Muscle of arm (tissue), 1 donor: ENCODE measurements at regions not wholly inside any gene's neighbourhood (a gene's known extent, or its start where the extent isn't known, plus 50 kb on each side); places are given as distances from the start of the nearest gene placed in this dataset.
"Not testable (repeated sequence)": the region's sequence is repeated elsewhere in the genome, so short reads cannot be mapped to it uniquely, and the experiment has no call there.

Experiments
- DNase-seq: peaks from one replicate; pipeline ENCODE4 v3.0.0-alpha.2; 2013

- DNase-seq, result no peak
Observed at GRCh38 chr13:99702687-99703319, 201.5 kb downstream of the TM9SF2 start.

DNA sequence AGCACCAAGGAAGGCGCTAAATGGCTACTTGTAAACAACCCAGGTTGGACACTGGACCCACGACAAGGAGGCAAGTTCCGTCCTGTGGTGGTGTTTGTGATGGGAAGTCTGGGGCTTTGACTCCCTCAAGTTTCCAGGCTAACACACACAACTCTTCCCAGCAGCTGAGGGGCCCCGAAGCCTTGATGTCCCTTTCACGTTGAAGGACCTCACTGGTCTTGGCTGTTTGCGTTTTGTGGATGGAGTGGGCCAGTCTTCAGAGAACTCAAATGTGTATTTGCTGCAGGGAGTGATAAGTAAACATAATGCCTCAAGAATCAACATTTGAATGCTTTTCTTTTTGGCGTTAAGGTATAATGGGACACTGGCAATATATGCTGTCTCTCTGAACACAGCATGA is 199.2 kb downstream of the TM9SF2 start:
- no peak for DNase-seq

GRCh38 chr13:99698816-99699099 is 197.5 kb downstream of the TM9SF2 start:
- DNase-seq, result no peak

- no peak for DNase-seq
Observed at GRCh38 chr13:99698010-99698815, 196.9 kb downstream of the TM9SF2 start.

- DNase-seq, result no peak
Observed at GRCh38 chr13:99695857-99696256, 194.6 kb downstream of the TM9SF2 start.

DNA sequence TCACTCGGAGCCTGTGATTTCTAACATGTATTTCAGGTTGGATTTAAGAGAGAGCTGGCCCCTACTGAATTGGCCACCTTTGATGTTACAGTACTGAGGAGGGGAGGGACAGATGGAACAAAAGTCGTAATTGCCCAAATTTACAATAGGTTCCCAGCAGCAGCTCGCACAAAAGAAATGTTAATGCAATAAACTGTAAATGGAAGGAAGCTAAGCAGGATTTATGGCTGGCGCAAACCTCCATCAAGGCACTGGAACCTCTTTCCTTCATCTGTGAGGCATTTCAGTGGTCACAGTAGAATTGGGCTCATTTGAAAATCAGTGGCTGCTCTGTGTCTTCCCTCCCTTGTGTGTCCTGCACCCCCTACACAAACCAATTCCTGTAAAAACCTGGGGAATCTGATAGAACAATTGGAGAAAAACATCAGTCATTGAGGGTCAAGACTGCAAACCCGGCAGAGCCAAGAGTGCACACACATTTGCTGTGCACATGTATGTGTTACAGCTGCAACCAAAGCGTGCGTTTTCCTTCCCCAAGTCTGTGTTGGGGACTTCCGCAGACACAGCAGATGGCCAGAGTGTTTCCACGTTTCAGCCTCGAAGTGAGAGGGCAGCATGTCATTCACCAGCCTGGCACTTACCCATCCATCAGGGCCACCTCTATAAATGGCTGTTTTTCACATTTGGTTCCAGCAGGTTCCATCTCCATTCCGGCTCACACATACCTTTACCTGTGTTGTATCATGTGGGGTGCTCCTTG is 192.8 kb downstream of the TM9SF2 start:
- no peak for DNase-seq

DNA sequence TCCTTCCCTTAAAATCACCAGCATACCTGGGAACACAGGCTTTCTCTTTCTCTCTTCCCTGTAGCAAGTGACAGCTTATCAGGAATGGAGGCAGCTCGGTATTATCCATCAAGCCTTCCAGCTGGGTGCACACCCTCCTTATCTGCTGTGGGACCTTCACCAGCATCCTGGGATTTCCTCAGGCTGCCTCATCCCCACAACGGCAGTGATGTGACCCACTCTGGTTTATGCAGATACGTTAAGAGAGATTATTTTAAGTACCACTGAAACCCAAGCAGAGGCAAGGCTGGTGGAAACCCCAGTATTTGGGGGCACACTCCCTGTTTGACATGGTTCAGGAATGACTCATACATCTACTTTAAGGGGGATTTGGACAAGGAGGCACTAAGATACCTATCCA is 192.1 kb downstream of the TM9SF2 start:
- DNase-seq, result no peak

DNA sequence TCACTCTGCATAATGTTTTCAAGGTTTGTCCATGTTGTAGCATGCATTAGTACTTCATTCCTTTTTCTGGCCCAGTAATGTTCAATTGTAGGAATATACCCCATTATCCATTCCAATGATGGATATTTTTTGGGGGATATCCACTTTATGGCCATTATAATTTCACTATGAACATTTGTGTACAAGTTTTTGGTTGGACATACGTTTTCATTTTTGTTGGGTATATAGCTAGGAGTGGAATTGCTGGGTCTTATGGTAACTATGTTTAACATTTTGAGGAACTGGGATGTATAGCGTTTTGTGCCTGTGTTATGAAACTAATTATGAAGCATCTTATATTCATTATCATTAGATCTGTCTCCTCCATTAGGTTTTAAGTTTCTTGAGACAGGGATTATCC is 191.6 kb downstream of the TM9SF2 start:
- no peak for DNase-seq

DNA sequence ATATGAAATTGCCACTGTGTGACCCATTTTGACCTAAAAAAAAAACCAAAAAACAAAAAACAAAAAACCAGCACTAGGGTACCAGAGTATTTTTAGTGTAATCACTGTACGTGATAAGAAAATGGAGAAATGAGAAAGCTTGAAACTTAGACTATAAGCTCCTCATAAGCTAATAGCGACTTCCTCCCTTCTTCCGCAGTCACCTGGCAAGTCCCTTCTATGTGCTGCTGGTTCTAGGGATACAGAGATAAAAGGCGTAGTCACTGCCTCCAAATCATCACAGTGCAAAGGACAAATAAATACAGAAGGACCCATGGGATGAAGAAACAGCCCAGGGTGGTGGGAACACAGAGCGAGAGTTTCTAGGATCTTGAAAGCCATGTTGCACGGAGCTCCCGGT is 190.3 kb downstream of the TM9SF2 start:
- DNase-seq, result no peak

DNA sequence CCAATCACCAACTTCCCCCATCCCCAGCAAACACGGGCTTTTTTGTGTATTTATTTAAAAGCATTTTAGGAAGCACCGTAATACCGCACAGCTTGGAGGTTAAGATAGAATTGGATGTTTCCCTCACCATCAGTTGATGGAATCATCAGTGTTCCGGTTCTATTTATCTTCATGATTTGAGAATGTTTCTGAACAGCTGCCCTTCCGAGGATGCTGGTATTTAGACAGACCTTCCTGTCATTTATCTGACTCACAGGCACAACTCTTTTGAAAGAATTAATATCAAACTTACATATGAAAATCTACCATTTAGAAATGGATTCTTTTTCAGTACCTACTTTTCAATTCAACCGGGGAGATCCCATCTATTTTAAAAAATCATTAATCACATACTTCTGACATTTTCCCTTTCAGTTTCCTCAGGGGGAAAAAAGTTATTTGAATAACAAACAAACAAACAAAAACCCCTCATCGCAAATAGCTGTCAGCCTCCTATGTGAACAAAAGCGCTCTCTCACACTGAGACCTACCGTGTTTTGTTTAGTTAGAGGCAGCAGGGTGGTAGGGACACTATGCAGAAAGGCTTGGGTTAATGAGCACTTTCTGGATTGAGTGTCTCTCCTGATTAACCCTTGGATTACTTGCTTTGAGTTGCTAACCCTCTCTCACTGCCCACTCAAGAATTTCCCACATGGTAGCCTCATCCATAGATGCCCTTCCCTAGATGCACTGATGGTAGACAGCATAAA is 189.3 kb downstream of the TM9SF2 start:
- no peak for DNase-seq

DNA sequence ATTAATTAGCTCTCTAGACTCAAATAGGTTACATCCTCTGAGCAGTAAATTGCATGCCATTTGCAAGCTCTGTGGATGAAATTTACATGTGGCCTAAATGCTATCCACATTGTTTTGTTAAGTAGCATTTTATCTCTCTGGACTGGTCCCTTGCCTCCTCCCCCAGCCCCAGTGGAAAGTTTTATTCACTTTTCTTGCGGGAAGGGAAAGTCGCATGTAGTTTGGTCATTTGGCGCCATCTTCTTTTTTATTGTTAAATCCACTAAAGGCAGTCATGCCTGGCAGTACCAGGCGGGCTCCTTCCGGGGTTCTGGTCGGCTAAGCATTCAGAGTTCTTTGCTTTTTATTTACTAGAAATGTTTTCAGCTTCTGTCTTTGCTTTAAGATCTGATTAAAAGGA is 188.7 kb downstream of the TM9SF2 start:
- DNase-seq, result no peak

GRCh38 chr13:99688776-99689175 is 187.5 kb downstream of the TM9SF2 start:
- no peak for DNase-seq

- DNase-seq, result no peak
Observed at GRCh38 chr13:99687723-99688397, 186.6 kb downstream of the TM9SF2 start.

- DNase-seq, result no peak
Observed at GRCh38 chr13:99686944-99687411, 185.7 kb downstream of the TM9SF2 start.

DNA sequence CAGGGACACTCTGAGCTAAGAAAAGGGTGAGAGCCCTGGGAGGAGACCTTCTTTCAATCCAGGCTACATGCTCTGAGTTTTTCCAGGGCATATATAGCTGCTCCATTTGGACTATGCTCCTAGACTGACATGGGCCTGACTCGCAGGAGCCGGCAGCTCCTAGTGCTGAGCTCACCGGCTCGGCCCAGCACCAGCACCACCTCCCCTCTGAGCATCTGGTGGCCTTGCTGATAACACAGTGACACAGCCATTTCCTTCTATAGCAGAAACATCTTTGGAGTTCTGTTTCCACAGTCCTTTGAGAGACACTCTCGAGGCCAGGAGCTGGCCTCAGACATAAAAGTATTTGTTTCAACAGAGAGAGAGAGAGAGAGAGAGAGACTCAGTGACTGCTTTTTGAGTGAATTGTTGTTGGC is 184.9 kb downstream of the TM9SF2 start:
- DNase-seq, result no peak

DNA sequence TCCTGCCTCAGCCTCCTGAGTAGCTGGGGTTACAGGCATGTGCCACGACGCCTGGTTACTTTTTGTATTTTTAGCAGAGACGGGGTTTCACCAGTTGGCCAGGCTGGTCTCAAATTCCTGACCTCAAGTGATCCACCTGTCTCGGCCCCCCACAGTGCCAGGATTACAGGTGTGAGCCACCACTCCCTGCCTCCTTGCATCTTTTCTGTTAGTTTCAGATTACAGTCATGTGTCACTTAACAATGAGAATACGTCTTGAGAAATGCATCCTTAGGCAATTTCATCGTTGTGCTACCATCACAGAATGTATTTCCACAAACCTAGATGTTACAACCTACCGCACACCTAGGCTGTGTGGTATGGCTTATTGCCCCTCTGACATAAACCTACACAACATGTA is 180.4 kb downstream of the TM9SF2 start:
- no peak for DNase-seq

- peak; percentile 39 for DNase-seq
Observed at GRCh38 chr13:99677116-99677951, 176.1 kb downstream of the TM9SF2 start.

GRCh38 chr13:99671746-99672145 is 170.5 kb downstream of the TM9SF2 start:
- no peak for DNase-seq

- not testable (repeated sequence) for DNase-seq
Observed at GRCh38 chr13:99669096-99669495, 167.8 kb downstream of the TM9SF2 start.

- DNase-seq, result no peak
Observed at GRCh38 chr13:99666146-99666805, 165.0 kb downstream of the TM9SF2 start.
